IPS-20b (cell line): ENCODE measurements at regions not wholly inside any gene's neighbourhood (a gene's known extent, or its start where the extent isn't known, plus 50 kb on each side); places are given as distances from the start of the nearest gene placed in this dataset.

Source experiments
- H3K27ac ChIP-seq: one replicate; pipeline ENCODE4 v1.5.1; 2013; ENCODE audit warnings: low read length
- H3K27me3 ChIP-seq: 2 replicates; pipeline ENCODE4 v1.6.1; 2013; ENCODE audit warnings: mild to moderate bottlenecking, low read length, inconsistent platforms; ENCODE audit not compliant: insufficient read depth
- H3K36me3 ChIP-seq: 2 replicates; pipeline ENCODE4 v1.6.1; 2013; ENCODE audit warnings: low read depth, mild to moderate bottlenecking, inconsistent platforms, low read length, moderate library complexity; ENCODE audit not compliant: insufficient read depth
- H3K4me1 ChIP-seq: 2 replicates; pipeline ENCODE4 v1.6.1; 2013; ENCODE audit warnings: mild to moderate bottlenecking, control low read depth, inconsistent platforms, low read length, moderate library complexity; ENCODE audit not compliant: insufficient read depth
- H3K4me3 ChIP-seq: 2 replicates; pipeline ENCODE4 v1.5.1; 2013; ENCODE audit warnings: mild to moderate bottlenecking, low read length, inconsistent platforms
- H3K9ac ChIP-seq: 2 replicates; pipeline ENCODE4 v1.6.1; 2013; ENCODE audit warnings: low read depth, mild to moderate bottlenecking, inconsistent platforms, low read length, moderate library complexity
- H3K9me3 ChIP-seq: 2 replicates; pipeline ENCODE4 v1.6.1; 2013; ENCODE audit warnings: mild to moderate bottlenecking, low read depth, low read length, inconsistent platforms; ENCODE audit not compliant: insufficient read depth

DNA sequence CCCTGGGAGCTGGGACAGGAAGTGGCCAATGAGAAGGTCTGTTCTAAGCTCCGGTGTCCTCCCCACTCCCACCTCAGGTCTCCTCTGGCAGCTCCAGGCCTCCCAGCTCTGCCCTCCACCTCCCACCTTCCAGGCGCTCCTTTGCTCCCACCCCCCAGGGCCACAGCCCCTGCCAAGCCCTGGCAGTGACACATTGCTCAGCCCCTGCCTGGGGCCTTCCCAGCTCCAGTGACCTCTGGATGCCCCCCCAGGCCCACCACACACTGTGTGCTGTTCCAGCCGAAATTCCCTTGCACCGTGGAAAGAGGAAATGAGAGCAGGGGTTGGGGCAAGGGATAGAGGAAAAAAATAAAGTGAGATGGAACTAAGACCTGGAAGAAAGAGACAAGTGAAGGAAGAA, 289.6 kb downstream of the CYP26B1 start:
- no peaks in the 10 kb centered on the region for H3K36me3 ChIP-seq
- peaks cover 9% of the 10 kb centered on the region for H3K9me3 ChIP-seq
- no peaks in the 10 kb centered on the region for H3K4me1 ChIP-seq
- no peak overlapping the region for H3K4me3 ChIP-seq
- H3K27me3 ChIP-seq = no peaks in the 10 kb centered on the region
- no peak overlapping the region for H3K27ac ChIP-seq
- no peak overlapping the region for H3K9ac ChIP-seq

DNA sequence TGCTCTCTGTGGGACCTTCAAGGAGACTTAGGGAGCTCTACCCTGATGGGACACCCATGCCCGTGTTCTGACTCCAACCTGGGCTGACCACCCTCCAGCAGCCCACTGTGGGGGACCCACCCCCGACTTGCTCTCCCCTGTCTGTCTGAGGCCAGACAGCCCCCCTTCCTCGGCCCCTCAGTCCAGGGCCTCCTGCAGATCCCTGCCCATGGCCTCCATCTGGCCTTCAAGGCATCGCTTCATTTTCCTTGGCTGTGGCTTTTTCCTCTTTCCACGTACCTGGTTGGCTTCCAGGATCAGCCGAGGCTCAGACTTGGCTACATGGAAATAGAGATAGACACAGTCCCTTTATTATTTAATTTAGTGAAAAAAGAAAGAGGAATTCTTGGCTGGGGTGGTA, 290.0 kb downstream of the CYP26B1 start:
- no peaks in the 10 kb centered on the region for H3K4me1 ChIP-seq
- no peak overlapping the region for H3K4me3 ChIP-seq
- no peaks in the 10 kb centered on the region for H3K27me3 ChIP-seq

DNA sequence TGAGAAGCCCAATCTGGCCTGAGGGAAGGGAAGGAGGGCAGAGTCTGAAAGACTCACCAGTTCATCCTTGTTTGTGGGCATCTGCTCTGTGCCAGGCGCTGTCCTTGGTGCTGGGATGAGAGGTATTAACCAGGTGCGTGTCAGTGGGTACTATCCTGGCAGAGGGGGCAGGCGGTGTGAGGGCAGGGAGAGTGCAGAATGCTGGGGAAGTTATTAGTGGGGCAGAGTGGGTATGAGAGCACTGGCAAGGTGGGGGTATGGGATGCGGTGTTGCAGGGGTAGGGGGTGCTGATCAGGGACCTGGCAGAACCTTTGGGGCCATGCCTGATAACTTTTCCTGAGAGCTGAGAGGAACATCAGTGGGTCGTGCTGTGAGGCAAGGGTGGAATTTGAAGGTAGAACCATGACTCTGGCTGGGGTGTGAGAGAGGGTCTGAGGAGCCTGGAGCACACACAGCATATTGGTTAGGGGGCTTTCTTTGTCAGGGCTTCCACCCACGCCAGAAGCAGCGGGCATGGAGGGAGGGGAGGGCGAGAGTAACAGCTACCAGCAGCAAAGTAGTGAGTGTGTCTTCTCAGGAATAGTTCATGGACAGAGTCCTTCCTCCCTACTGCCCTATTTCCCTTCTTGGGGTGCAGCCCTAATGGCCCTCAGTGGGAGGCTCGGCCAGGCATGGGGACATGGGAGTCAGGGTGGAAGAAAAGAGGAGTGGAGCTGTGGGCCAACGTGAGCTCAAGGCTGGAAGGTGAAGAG, 290.7 kb downstream of the CYP26B1 start:
- no peaks in the 10 kb centered on the region for H3K27me3 ChIP-seq

More for the DNA sequence above, 290.0 kb downstream of the CYP26B1 start:
- Histone ChIP-seq H3K27ac (no peak overlapping the region), H3K9ac (no peak overlapping the region), H3K36me3 (no peaks in the 10 kb centered on the region), H3K9me3 (peaks cover 9% of the 10 kb centered on the region)

GRCh38 chr2:71853858-71854257, 293.8 kb downstream of the CYP26B1 start:
- H3K27me3 ChIP-seq = no peaks in the 10 kb centered on the region
- no peak overlapping the region for H3K4me3 ChIP-seq
- no peak overlapping the region for H3K27ac ChIP-seq
- no peaks in the 10 kb centered on the region for H3K36me3 ChIP-seq
- no peaks in the 10 kb centered on the region for H3K4me1 ChIP-seq
- peaks cover 9% of the 10 kb centered on the region for H3K9me3 ChIP-seq
- H3K9ac ChIP-seq = no peak overlapping the region

More for the DNA sequence above, 290.7 kb downstream of the CYP26B1 start:
- H3K4me3 ChIP-seq = no peak overlapping the region
- no peaks in the 10 kb centered on the region for H3K36me3 ChIP-seq
- H3K27ac ChIP-seq = no peak overlapping the region
- no peak overlapping the region for H3K9ac ChIP-seq
- peaks cover 9% of the 10 kb centered on the region for H3K9me3 ChIP-seq
- H3K4me1 ChIP-seq = no peaks in the 10 kb centered on the region

GRCh38 chr2:71852141-71852711, 295.4 kb downstream of the CYP26B1 start:
- H3K36me3 ChIP-seq = no peaks in the 10 kb centered on the region
- no peaks in the 10 kb centered on the region for H3K4me1 ChIP-seq
- H3K27me3 ChIP-seq = no peaks in the 10 kb centered on the region
- no peak overlapping the region for H3K9ac ChIP-seq
- no peak overlapping the region for H3K27ac ChIP-seq
- H3K9me3 ChIP-seq = peaks cover 9% of the 10 kb centered on the region
- no peak overlapping the region for H3K4me3 ChIP-seq

- no peaks in the 10 kb centered on the region for H3K27me3 ChIP-seq
- no peak overlapping the region for H3K4me3 ChIP-seq
- peaks cover 9% of the 10 kb centered on the region for H3K9me3 ChIP-seq
- no peak overlapping the region for H3K27ac ChIP-seq
- no peaks in the 10 kb centered on the region for H3K36me3 ChIP-seq
- H3K4me1 ChIP-seq = no peaks in the 10 kb centered on the region
- no peak overlapping the region for H3K9ac ChIP-seq
These were observed 296.4 kb downstream of the CYP26B1 start for GRCh38 chr2:71851094-71851750.

- H3K9ac ChIP-seq = no peak overlapping the region
- H3K27ac ChIP-seq = no peak overlapping the region
- no peaks in the 10 kb centered on the region for H3K4me1 ChIP-seq
- no peaks in the 10 kb centered on the region for H3K36me3 ChIP-seq
- H3K27me3 ChIP-seq = no peaks in the 10 kb centered on the region; the same call in 1 of the 2 replicates
- H3K9me3 ChIP-seq = peaks cover 4% of the 10 kb centered on the region; the same call in 1 of the 2 replicates
- H3K4me3 ChIP-seq = no peak overlapping the region
These were observed 297.3 kb downstream of the CYP26B1 start for GRCh38 chr2:71850306-71850801.

- Histone ChIP-seq H3K36me3 (no peaks in the 10 kb centered on the region), H3K27me3 (no peaks in the 10 kb centered on the region; the same call in 1 of the 2 replicates), H3K4me1 (no peaks in the 10 kb centered on the region), H3K9me3 (no peaks in the 10 kb centered on the region), H3K27ac (no peak overlapping the region), H3K4me3 (no peak overlapping the region), H3K9ac (no peak overlapping the region)
These were observed 297.9 kb downstream of the CYP26B1 start for GRCh38 chr2:71849607-71850305.

- no peaks in the 10 kb centered on the region; the same call in 1 of the 2 replicates for H3K27me3 ChIP-seq
- H3K4me1 ChIP-seq = no peaks in the 10 kb centered on the region
- no peak overlapping the region for H3K4me3 ChIP-seq
- H3K27ac ChIP-seq = no peak overlapping the region
- no peaks in the 10 kb centered on the region for H3K9me3 ChIP-seq
- H3K36me3 ChIP-seq = no peaks in the 10 kb centered on the region
- no peak overlapping the region for H3K9ac ChIP-seq
These were observed 298.6 kb downstream of the CYP26B1 start for GRCh38 chr2:71849111-71849510.

GRCh38 chr2:71846669-71847291, 300.9 kb downstream of the CYP26B1 start:
- no peak overlapping the region for H3K4me3 ChIP-seq
- H3K36me3 ChIP-seq = no peaks in the 10 kb centered on the region
- H3K9ac ChIP-seq = no peak overlapping the region
- no peaks in the 10 kb centered on the region for H3K9me3 ChIP-seq
- no peak overlapping the region for H3K27ac ChIP-seq
- no peaks in the 10 kb centered on the region for H3K4me1 ChIP-seq
- H3K27me3 ChIP-seq = no peaks in the 10 kb centered on the region; the same call in 1 of the 2 replicates

- no peak overlapping the region for H3K4me3 ChIP-seq
- H3K27me3 ChIP-seq = no peaks in the 10 kb centered on the region; the same call in 1 of the 2 replicates
- no peak overlapping the region for H3K27ac ChIP-seq
- H3K4me1 ChIP-seq = no peaks in the 10 kb centered on the region
- H3K9ac ChIP-seq = no peak overlapping the region
- no peaks in the 10 kb centered on the region for H3K9me3 ChIP-seq
- H3K36me3 ChIP-seq = no peaks in the 10 kb centered on the region
These were observed 301.6 kb downstream of the CYP26B1 start for GRCh38 chr2:71846072-71846471.
